ENCODE measurements at regions not wholly inside any gene's neighbourhood (a gene's known extent, or its start where the extent isn't known, plus 50 kb on each side); places are given as distances from the start of the nearest gene placed in this dataset.

DNA sequence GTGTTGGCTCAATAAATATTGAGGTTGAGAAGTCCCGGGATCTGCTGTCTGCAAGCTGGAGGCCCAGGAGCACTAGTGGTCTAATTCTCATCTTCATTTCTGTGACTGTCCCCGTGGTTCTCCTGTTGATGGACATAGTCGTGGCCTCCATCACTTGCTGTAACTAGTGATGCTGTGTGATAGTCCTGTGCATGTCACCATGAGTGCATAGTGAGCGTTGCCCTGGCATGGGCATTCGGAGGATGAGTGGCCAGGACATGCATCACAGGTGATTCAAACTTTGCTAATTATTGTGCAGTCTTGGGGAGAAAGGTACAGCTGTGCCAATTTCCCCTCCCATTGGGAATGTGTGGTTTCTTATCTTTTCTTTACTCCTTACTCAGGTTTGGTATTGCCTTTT, 902.2 kb downstream of the BRD1 start:
- TF ChIP-seq, protein P1, sequence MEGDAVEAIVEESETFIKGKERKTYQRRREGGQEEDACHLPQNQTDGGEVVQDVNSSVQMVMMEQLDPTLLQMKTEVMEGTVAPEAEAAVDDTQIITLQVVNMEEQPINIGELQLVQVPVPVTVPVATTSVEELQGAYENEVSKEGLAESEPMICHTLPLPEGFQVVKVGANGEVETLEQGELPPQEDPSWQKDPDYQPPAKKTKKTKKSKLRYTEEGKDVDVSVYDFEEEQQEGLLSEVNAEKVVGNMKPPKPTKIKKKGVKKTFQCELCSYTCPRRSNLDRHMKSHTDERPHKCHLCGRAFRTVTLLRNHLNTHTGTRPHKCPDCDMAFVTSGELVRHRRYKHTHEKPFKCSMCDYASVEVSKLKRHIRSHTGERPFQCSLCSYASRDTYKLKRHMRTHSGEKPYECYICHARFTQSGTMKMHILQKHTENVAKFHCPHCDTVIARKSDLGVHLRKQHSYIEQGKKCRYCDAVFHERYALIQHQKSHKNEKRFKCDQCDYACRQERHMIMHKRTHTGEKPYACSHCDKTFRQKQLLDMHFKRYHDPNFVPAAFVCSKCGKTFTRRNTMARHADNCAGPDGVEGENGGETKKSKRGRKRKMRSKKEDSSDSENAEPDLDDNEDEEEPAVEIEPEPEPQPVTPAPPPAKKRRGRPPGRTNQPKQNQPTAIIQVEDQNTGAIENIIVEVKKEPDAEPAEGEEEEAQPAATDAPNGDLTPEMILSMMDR (IDR thresholded peaks at IDR 0.05) = no peak
- TF ChIP-seq POLR2AphosphoS5 (IDR thresholded peaks at IDR 0.05) = no peak
